GM23338 (cell line): ENCODE measurements at regions not wholly inside any gene's neighbourhood (a gene's known extent, or its start where the extent isn't known, plus 50 kb on each side); places are given as distances from the start of the nearest gene placed in this dataset.

Experiments used
- ATAC-seq: fragments of 200-7000 bp; cut with Tn5 transposase; 3 replicates; pipeline ENCODE4 v1.9.1; 2020
- DNase-seq: peaks from one replicate; pipeline ENCODE4 v3.0.0-alpha.2; 2015; ENCODE audit warnings: low spot score
- H2AFZ ChIP-seq: fragments of 200-600 bp; sonication (generic); 2 replicates; pipeline ENCODE4 v1.8.0; 2016; ENCODE audit warnings: antibody characterized with exemption, mild to moderate bottlenecking, moderate library complexity
- H3F3A ChIP-seq: fragments of 200-600 bp; sonication (generic); replicated peaks from 2 replicates; pipeline ENCODE4 v1.8.0; 2017; ENCODE audit warnings: antibody characterized with exemption, mixed run types, low read depth
- H3K27ac ChIP-seq: fragments of 200-600 bp; sonication (generic); 2 replicates; pipeline ENCODE4 v1.6.1; 2016; ENCODE audit warnings: low read depth
- H3K27me3 ChIP-seq: fragments of 200-600 bp; sonication (generic); 2 replicates; pipeline ENCODE4 v1.8.0; 2016; ENCODE audit warnings: mild to moderate bottlenecking, mixed run types, moderate library complexity; ENCODE audit not compliant: insufficient read depth
- H3K36me3 ChIP-seq: fragments of 200-600 bp; sonication (generic); 2 replicates; pipeline ENCODE4 v1.8.0; 2016; ENCODE audit warnings: mild to moderate bottlenecking; ENCODE audit not compliant: insufficient read depth
- H3K4me1 ChIP-seq: fragments of 200-600 bp; sonication (generic); 2 replicates; pipeline ENCODE4 v1.8.0; 2016; ENCODE audit warnings: mild to moderate bottlenecking, moderate library complexity; ENCODE audit not compliant: insufficient read depth
- H3K4me2 ChIP-seq: fragments of 200-600 bp; sonication (generic); 2 replicates; pipeline ENCODE4 v1.7.1; 2017; ENCODE audit warnings: mixed run types
- H3K4me3 ChIP-seq: fragments of 200-600 bp; sonication (generic); 2 replicates; pipeline ENCODE4 v1.6.1; 2016; ENCODE audit warnings: mixed run types
- H3K79me2 ChIP-seq: fragments of 200-600 bp; sonication (generic); replicated peaks from 2 replicates; pipeline ENCODE4 v1.8.0; 2017; ENCODE audit warnings: mild to moderate bottlenecking; ENCODE audit not compliant: insufficient read depth
- H3K9me2 ChIP-seq: fragments of 200-600 bp; sonication (generic); 2 replicates; pipeline ENCODE4 v1.8.0; 2017; ENCODE audit not compliant: insufficient read depth
- H4K20me1 ChIP-seq: fragments of 200-600 bp; sonication (generic); replicated peaks from 2 replicates; pipeline ENCODE4 v1.8.0; 2017; ENCODE audit warnings: mild to moderate bottlenecking; ENCODE audit not compliant: insufficient read depth
- H3K27ac Mint-ChIP-seq: 2 replicates; pipeline ENCODE4 v1.8.0; 2020; ENCODE audit warnings: inconsistent platforms, mild to moderate bottlenecking, moderate library complexity, mixed read lengths
- H3K27me3 Mint-ChIP-seq: 3 replicates; pipeline ENCODE4 v1.8.0; 2022; ENCODE audit warnings: low read depth, mild to moderate bottlenecking, moderate library complexity, mixed read lengths, inconsistent platforms; ENCODE audit not compliant: insufficient read depth, poor library complexity
- H3K36me3 Mint-ChIP-seq: 3 replicates; pipeline ENCODE4 v1.8.0; 2021; ENCODE audit warnings: low read depth, mild to moderate bottlenecking, inconsistent platforms, moderate library complexity, mixed read lengths
- H3K4me1 Mint-ChIP-seq: 3 replicates; pipeline ENCODE4 v1.8.0; 2020; ENCODE audit warnings: mild to moderate bottlenecking, inconsistent platforms, mixed read lengths
- H3K4me3 Mint-ChIP-seq: 3 replicates; pipeline ENCODE4 v1.8.0; 2021; ENCODE audit warnings: moderate library complexity, mild to moderate bottlenecking, inconsistent platforms, mixed read lengths
- H3K9me3 Mint-ChIP-seq: 3 replicates; pipeline ENCODE4 v1.8.0; 2020; ENCODE audit warnings: moderate library complexity, mild to moderate bottlenecking, inconsistent platforms, mixed read lengths
- CREB1 ChIP-seq: fragments of 250-450 bp; sonication (Bioruptor Pico); IDR thresholded peaks from 2 replicates; pipeline ENCODE4 v1.5.0; 2020; ENCODE audit warnings: low read depth, mild to moderate bottlenecking, moderate library complexity
- EZH2 ChIP-seq: fragments of 200-600 bp; sonication (generic); IDR thresholded peaks from one replicate; pipeline ENCODE4 v1.8.0; 2017; ENCODE audit warnings: antibody characterized with exemption, mild to moderate bottlenecking, low read depth; ENCODE audit not compliant: unreplicated experiment
- EZH2phosphoT487 ChIP-seq: fragments of 200-600 bp; sonication (generic); IDR thresholded peaks from one replicate; pipeline ENCODE4 v1.8.1; 2018; ENCODE audit warnings: antibody characterized with exemption; ENCODE audit not compliant: unreplicated experiment
- JUNB ChIP-seq: IDR thresholded peaks from one replicate; pipeline ENCODE4 v1.6.1; 2016; ENCODE audit warnings: antibody characterized with exemption; ENCODE audit not compliant: unreplicated experiment
- NANOG ChIP-seq: IDR thresholded peaks from 2 replicates; pipeline ENCODE4 v1.6.1; 2016; ENCODE audit warnings: antibody characterized with exemption, borderline replicate concordance
- POLR2AphosphoS5 ChIP-seq: IDR thresholded peaks from 2 replicates; pipeline ENCODE4 v1.6.1; 2016; ENCODE audit warnings: antibody characterized with exemption, low read depth
- STAT1 ChIP-seq: IDR thresholded peaks from one replicate; pipeline ENCODE4 v1.6.1; 2016; ENCODE audit warnings: antibody characterized with exemption; ENCODE audit not compliant: unreplicated experiment
- ZNF114 ChIP-seq: fragments of 250-450 bp; sonication (Bioruptor Pico); IDR thresholded peaks from 2 replicates; pipeline ENCODE4 v1.5.0; 2020; ENCODE audit warnings: mild to moderate bottlenecking, moderate library complexity
- ZNF331 ChIP-seq: fragments of 250-450 bp; sonication (Bioruptor Pico); IDR thresholded peaks from 2 replicates; pipeline ENCODE4 v1.5.0; 2020; ENCODE audit warnings: low read depth, mild to moderate bottlenecking, moderate library complexity
- TF ChIP-seq, protein P1 (sequence below), 2 experiments: fragments of 200-600 bp in 1 of 2; sonication (generic) in 1 of 2; conservative IDR thresholded peaks; 2 replicates each; pipeline versions ENCODE4 v1.5.1 to v1.6.1; 2016 to 2017; ENCODE audit warnings: antibody characterized with exemption in 2 of 2, low read depth in 2 of 2, mild to moderate bottlenecking in 2 of 2, moderate library complexity in 1 of 2
- TF ChIP-seq, protein P2 (sequence below): IDR thresholded peaks from one replicate; pipeline ENCODE4 v1.6.1; 2018; ENCODE audit warnings: antibody characterized with exemption; ENCODE audit not compliant: unreplicated experiment
- TF ChIP-seq, protein P3 (sequence below): fragments of 250-450 bp; sonication (Bioruptor Pico); IDR thresholded peaks from 2 replicates; pipeline ENCODE4 v1.5.0; 2020; ENCODE audit warnings: mild to moderate bottlenecking, moderate library complexity

DNA sequence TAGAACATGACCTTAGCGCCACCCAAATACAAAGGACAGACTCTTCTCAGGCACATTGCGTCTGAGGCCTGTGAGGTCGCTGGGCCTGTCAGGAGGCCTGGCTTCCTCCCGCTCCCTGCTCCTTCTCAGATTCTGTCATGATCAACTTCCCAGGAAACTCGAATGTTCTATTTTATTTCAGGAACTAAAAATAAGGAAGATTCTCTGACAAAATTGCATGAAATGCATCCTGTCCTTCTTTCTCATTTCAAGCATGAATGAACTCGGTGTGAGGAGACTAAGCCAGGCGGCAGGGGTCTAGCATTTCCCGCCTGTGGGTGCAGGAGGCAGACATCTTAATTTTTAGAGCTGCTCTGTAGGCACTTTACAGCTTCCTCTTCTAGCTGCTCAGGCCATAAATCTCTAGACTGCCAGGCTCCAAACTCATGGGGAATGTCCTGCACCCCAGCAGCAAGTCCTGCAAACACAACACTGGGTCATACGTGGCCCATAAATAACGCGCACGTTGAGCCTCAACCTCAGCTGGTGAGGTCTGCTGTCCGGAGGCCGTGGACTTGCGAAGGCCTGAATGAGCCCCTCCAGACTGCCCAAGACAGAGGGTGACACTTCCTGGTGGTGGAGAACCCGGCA lies 109.7 kb upstream of the ZNF236 start:
- Mint-ChIP-seq H3K36me3 (no peaks in the 10 kb centered on the region), H3K9me3 (no peaks in the 10 kb centered on the region), H3K4me1 (peaks cover 9% of the 10 kb centered on the region; the same call in 1 of the 3 replicates), H3K4me3 (no peak overlapping the region), H3K27me3 (peaks cover 3% of the 10 kb centered on the region), H3K27ac (no peak overlapping the region)
- no peak overlapping the region for H3K27ac ChIP-seq
- TF ChIP-seq, protein P1, sequence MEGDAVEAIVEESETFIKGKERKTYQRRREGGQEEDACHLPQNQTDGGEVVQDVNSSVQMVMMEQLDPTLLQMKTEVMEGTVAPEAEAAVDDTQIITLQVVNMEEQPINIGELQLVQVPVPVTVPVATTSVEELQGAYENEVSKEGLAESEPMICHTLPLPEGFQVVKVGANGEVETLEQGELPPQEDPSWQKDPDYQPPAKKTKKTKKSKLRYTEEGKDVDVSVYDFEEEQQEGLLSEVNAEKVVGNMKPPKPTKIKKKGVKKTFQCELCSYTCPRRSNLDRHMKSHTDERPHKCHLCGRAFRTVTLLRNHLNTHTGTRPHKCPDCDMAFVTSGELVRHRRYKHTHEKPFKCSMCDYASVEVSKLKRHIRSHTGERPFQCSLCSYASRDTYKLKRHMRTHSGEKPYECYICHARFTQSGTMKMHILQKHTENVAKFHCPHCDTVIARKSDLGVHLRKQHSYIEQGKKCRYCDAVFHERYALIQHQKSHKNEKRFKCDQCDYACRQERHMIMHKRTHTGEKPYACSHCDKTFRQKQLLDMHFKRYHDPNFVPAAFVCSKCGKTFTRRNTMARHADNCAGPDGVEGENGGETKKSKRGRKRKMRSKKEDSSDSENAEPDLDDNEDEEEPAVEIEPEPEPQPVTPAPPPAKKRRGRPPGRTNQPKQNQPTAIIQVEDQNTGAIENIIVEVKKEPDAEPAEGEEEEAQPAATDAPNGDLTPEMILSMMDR (conservative IDR thresholded peaks at IDR 0.05; ENCODE audit: low read depth in 2 of 2), result no peak
- TF ChIP-seq, protein P2, sequence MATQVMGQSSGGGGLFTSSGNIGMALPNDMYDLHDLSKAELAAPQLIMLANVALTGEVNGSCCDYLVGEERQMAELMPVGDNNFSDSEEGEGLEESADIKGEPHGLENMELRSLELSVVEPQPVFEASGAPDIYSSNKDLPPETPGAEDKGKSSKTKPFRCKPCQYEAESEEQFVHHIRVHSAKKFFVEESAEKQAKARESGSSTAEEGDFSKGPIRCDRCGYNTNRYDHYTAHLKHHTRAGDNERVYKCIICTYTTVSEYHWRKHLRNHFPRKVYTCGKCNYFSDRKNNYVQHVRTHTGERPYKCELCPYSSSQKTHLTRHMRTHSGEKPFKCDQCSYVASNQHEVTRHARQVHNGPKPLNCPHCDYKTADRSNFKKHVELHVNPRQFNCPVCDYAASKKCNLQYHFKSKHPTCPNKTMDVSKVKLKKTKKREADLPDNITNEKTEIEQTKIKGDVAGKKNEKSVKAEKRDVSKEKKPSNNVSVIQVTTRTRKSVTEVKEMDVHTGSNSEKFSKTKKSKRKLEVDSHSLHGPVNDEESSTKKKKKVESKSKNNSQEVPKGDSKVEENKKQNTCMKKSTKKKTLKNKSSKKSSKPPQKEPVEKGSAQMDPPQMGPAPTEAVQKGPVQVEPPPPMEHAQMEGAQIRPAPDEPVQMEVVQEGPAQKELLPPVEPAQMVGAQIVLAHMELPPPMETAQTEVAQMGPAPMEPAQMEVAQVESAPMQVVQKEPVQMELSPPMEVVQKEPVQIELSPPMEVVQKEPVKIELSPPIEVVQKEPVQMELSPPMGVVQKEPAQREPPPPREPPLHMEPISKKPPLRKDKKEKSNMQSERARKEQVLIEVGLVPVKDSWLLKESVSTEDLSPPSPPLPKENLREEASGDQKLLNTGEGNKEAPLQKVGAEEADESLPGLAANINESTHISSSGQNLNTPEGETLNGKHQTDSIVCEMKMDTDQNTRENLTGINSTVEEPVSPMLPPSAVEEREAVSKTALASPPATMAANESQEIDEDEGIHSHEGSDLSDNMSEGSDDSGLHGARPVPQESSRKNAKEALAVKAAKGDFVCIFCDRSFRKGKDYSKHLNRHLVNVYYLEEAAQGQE, result no peak
- TF ChIP-seq JUNB (no peak), EZH2phosphoT487 (no peak), ZNF114 (CRISPR knock-in tag) (no peak), POLR2AphosphoS5 (no peak), ZNF331 (CRISPR knock-in tag) (no peak), CREB1 (no peak), NANOG (no peak), EZH2 (no peak), STAT1 (no peak)
- TF ChIP-seq, protein P3, sequence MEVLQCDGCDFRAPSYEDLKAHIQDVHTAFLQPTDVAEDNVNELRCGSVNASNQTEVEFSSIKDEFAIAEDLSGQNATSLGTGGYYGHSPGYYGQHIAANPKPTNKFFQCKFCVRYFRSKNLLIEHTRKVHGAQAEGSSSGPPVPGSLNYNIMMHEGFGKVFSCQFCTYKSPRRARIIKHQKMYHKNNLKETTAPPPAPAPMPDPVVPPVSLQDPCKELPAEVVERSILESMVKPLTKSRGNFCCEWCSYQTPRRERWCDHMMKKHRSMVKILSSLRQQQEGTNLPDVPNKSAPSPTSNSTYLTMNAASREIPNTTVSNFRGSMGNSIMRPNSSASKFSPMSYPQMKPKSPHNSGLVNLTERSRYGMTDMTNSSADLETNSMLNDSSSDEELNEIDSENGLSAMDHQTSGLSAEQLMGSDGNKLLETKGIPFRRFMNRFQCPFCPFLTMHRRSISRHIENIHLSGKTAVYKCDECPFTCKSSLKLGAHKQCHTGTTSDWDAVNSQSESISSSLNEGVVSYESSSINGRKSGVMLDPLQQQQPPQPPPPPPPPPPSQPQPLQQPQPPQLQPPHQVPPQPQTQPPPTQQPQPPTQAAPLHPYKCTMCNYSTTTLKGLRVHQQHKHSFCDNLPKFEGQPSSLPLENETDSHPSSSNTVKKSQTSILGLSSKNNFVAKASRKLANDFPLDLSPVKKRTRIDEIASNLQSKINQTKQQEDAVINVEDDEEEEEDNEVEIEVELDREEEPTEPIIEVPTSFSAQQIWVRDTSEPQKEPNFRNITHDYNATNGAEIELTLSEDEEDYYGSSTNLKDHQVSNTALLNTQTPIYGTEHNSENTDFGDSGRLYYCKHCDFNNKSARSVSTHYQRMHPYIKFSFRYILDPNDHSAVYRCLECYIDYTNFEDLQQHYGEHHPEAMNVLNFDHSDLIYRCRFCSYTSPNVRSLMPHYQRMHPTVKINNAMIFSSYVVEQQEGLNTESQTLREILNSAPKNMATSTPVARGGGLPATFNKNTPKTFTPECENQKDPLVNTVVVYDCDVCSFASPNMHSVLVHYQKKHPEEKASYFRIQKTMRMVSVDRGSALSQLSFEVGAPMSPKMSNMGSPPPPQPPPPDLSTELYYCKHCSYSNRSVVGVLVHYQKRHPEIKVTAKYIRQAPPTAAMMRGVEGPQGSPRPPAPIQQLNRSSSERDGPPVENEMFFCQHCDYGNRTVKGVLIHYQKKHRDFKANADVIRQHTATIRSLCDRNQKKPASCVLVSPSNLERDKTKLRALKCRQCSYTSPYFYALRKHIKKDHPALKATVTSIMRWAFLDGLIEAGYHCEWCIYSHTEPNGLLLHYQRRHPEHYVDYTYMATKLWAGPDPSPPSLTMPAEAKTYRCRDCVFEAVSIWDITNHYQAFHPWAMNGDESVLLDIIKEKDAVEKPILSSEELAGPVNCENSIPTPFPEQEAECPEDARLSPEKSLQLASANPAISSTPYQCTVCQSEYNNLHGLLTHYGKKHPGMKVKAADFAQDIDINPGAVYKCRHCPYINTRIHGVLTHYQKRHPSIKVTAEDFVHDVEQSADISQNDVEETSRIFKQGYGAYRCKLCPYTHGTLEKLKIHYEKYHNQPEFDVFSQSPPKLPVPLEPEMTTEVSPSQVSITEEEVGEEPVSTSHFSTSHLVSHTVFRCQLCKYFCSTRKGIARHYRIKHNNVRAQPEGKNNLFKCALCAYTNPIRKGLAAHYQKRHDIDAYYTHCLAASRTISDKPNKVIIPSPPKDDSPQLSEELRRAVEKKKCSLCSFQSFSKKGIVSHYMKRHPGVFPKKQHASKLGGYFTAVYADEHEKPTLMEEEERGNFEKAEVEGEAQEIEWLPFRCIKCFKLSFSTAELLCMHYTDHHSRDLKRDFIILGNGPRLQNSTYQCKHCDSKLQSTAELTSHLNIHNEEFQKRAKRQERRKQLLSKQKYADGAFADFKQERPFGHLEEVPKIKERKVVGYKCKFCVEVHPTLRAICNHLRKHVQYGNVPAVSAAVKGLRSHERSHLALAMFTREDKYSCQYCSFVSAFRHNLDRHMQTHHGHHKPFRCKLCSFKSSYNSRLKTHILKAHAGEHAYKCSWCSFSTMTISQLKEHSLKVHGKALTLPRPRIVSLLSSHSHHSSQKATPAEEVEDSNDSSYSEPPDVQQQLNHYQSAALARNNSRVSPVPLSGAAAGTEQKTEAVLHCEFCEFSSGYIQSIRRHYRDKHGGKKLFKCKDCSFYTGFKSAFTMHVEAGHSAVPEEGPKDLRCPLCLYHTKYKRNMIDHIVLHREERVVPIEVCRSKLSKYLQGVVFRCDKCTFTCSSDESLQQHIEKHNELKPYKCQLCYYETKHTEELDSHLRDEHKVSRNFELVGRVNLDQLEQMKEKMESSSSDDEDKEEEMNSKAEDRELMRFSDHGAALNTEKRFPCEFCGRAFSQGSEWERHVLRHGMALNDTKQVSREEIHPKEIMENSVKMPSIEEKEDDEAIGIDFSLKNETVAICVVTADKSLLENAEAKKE, result no peak
- no peaks in the 10 kb centered on the region for H3K9me2 ChIP-seq
- no peaks in the 10 kb centered on the region for H3K36me3 ChIP-seq
- H3K27me3 ChIP-seq, result no peaks in the 10 kb centered on the region
- H2AFZ ChIP-seq, result no peak overlapping the region
- H3F3A ChIP-seq, result no peaks in the 10 kb centered on the region
- no peak overlapping the region for H3K4me2 ChIP-seq
- no peak overlapping the region for H3K4me3 ChIP-seq
- no peaks in the 10 kb centered on the region for H3K4me1 ChIP-seq
- H4K20me1 ChIP-seq, result no peaks in the 10 kb centered on the region
- H3K79me2 ChIP-seq, result no peaks in the 10 kb centered on the region
- ATAC-seq (no peak), DNase-seq (no peak)
